Fibroblast of lung (primary cell): ENCODE measurements at regions not wholly inside any gene's neighbourhood (a gene's known extent, or its start where the extent isn't known, plus 50 kb on each side); places are given as distances from the start of the nearest gene placed in this dataset.
"Not testable (repeated sequence)": the region's sequence is repeated elsewhere in the genome, so short reads cannot be mapped to it uniquely, and the experiment has no call there.

ENCODE experiments used
- DNase-seq, 2 donors: peaks; one replicate each; pipeline versions ENCODE4 v3.0.0 to v3.0.0-alpha.2; 2010; ENCODE audit warnings: low read depth in 2 of 2
- H2AFZ ChIP-seq: 2 replicates; pipeline ENCODE4 v1.5.1; 2012; ENCODE audit warnings: low read length, control low read depth, inconsistent platforms
- H3K27ac ChIP-seq: 2 replicates; pipeline ENCODE4 v1.5.1; 2011; ENCODE audit warnings: low read length, control low read depth; ENCODE audit not compliant: insufficient read depth
- H3K27me3 ChIP-seq: 2 replicates; pipeline ENCODE4 v1.5.1; 2011; ENCODE audit warnings: mild to moderate bottlenecking, low read length; ENCODE audit not compliant: control insufficient read depth, insufficient read depth
- H3K36me3 ChIP-seq: 2 replicates; pipeline ENCODE4 v1.5.1; 2011; ENCODE audit warnings: low read length; ENCODE audit not compliant: control insufficient read depth, insufficient read depth
- H3K4me1 ChIP-seq: 2 replicates; pipeline ENCODE4 v1.5.1; 2011; ENCODE audit warnings: low read length; ENCODE audit not compliant: control insufficient read depth, insufficient read depth; ENCODE audit errors: extremely low read depth
- H3K4me2 ChIP-seq: 2 replicates; pipeline ENCODE4 v1.5.1; 2011; ENCODE audit warnings: low read length, control low read depth; ENCODE audit not compliant: insufficient read depth; ENCODE audit errors: extremely low read depth
- H3K4me3 ChIP-seq, 4 experiments: fragments of 200-600 bp in 1 of 4; sonication (generic) in 1 of 4; replicated peaks in 1 of 4; 2 replicates each; pipeline ENCODE4 v1.5.1; 2011 to 2016; ENCODE audit warnings: low read length in 4 of 4, low read depth in 3 of 4, mild to moderate bottlenecking in 3 of 4, control low read depth in 2 of 4, inconsistent platforms in 1 of 4, mixed read lengths in 1 of 4; ENCODE audit not compliant: insufficient read depth in 1 of 4; ENCODE audit errors: control extremely low read depth in 1 of 4
- H3K79me2 ChIP-seq: 2 replicates; pipeline ENCODE4 v1.5.1; 2012; ENCODE audit warnings: mild to moderate bottlenecking, low read length, inconsistent platforms; ENCODE audit not compliant: control insufficient read depth, insufficient read depth
- H3K9ac ChIP-seq: 2 replicates; pipeline ENCODE4 v1.5.1; 2011; ENCODE audit warnings: mild to moderate bottlenecking, low read length, control low read depth; ENCODE audit not compliant: insufficient read depth
- H3K9me3 ChIP-seq: 2 replicates; pipeline ENCODE4 v1.5.1; 2012; ENCODE audit warnings: low read depth, low read length; ENCODE audit not compliant: control insufficient read depth, insufficient read depth
- H4K20me1 ChIP-seq: 2 replicates; pipeline ENCODE4 v1.5.1; 2011; ENCODE audit warnings: low read length; ENCODE audit not compliant: control insufficient read depth, insufficient read depth; ENCODE audit errors: extremely low read depth
- EZH2 ChIP-seq: IDR thresholded peaks from 2 replicates; pipeline ENCODE4 v1.5.1; 2012; ENCODE audit warnings: low read length, control low read depth, mild to moderate bottlenecking; ENCODE audit errors: missing control alignments
- TF ChIP-seq, protein P1 (sequence below), 2 donors: IDR thresholded peaks in 1 of 2; conservative IDR thresholded peaks in 1 of 2; 1 replicate in 1 of 2; 2 replicates in 1 of 2; pipeline ENCODE4 v1.5.1; 2011 to 2012; ENCODE audit warnings: low read length in 2 of 2, control low read depth in 1 of 2, inconsistent platforms in 1 of 2, low read depth in 1 of 2, mild to moderate bottlenecking in 1 of 2

GRCh38 chr11:38900211-38900610, 2302.2 kb upstream of the RAG2 start:
- Histone ChIP-seq H3K9ac (no peak overlapping the region), H3K36me3 (no peaks in the 10 kb centered on the region), H3K4me2 (no peak overlapping the region), H3K27me3 (no peaks in the 10 kb centered on the region), H3K4me3 (no peak overlapping the region), H2AFZ (no peak overlapping the region), H4K20me1 (no peaks in the 10 kb centered on the region), H3K4me1 (no peaks in the 10 kb centered on the region), H3K27ac (no peak overlapping the region), H3K9me3 (no peaks in the 10 kb centered on the region), H3K79me2 (no peaks in the 10 kb centered on the region)
- DNase-seq = no peak
- TF ChIP-seq EZH2 = no peak
- TF ChIP-seq, protein P1, sequence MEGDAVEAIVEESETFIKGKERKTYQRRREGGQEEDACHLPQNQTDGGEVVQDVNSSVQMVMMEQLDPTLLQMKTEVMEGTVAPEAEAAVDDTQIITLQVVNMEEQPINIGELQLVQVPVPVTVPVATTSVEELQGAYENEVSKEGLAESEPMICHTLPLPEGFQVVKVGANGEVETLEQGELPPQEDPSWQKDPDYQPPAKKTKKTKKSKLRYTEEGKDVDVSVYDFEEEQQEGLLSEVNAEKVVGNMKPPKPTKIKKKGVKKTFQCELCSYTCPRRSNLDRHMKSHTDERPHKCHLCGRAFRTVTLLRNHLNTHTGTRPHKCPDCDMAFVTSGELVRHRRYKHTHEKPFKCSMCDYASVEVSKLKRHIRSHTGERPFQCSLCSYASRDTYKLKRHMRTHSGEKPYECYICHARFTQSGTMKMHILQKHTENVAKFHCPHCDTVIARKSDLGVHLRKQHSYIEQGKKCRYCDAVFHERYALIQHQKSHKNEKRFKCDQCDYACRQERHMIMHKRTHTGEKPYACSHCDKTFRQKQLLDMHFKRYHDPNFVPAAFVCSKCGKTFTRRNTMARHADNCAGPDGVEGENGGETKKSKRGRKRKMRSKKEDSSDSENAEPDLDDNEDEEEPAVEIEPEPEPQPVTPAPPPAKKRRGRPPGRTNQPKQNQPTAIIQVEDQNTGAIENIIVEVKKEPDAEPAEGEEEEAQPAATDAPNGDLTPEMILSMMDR (conservative IDR thresholded peaks at IDR 0.05 in 1 of 2, IDR thresholded peaks at IDR 0.05 in 1 of 2; ENCODE audit: low read depth in 1 of 2, low read length in 2 of 2) = no peak

- H3K9me3 ChIP-seq, H3K4me1 ChIP-seq, H2AFZ ChIP-seq: not testable (repeated sequence)
Measured at GRCh38 chr11:38894201-38894600, 2296.2 kb upstream of the RAG2 start.

GRCh38 chr11:38884145-38884865, 2286.3 kb upstream of the RAG2 start:
- Histone ChIP-seq H3K79me2 (no peaks in the 10 kb centered on the region), H2AFZ (no peak overlapping the region), H3K4me1 (no peaks in the 10 kb centered on the region), H3K27me3 (no peaks in the 10 kb centered on the region), H4K20me1 (no peaks in the 10 kb centered on the region), H3K4me3 (no peak overlapping the region), H3K4me2 (no peak overlapping the region), H3K9me3 (no peaks in the 10 kb centered on the region), H3K27ac (no peak overlapping the region), H3K36me3 (no peaks in the 10 kb centered on the region), H3K9ac (no peak overlapping the region)
- TF ChIP-seq EZH2 = no peak
- TF ChIP-seq, protein P1 (conservative IDR thresholded peaks at IDR 0.05 in 1 of 2, IDR thresholded peaks at IDR 0.05 in 1 of 2; ENCODE audit: low read depth in 1 of 2, low read length in 2 of 2) = no peak
- no peak for DNase-seq

More at GRCh38 chr11:38894201-38894600, 2296.2 kb upstream of the RAG2 start:
- not testable (repeated sequence) for H4K20me1 ChIP-seq, H3K4me3 ChIP-seq, H3K9ac ChIP-seq, H3K36me3 ChIP-seq, H3K4me2 ChIP-seq, DNase-seq, H3K27me3 ChIP-seq, H3K27ac ChIP-seq, H3K79me2 ChIP-seq
